Body of pancreas (tissue), 4 donors: ENCODE measurements at regions not wholly inside any gene's neighbourhood (a gene's known extent, or its start where the extent isn't known, plus 50 kb on each side); places are given as distances from the start of the nearest gene placed in this dataset.

Experiments
- CTCF ChIP-seq, 7 experiments: fragments of 450-650 bp in 4 of 7; fragments of 200-600 bp in 3 of 7; sonication (generic) in 3 of 7; IDR thresholded peaks; one replicate each; pipeline ENCODE4 v1.5.1; 2016 to 2019; ENCODE audit warnings: antibody characterized with exemption in 7 of 7
- POLR2A ChIP-seq, 3 donors: fragments of 450-650 bp; IDR thresholded peaks; one replicate each; pipeline ENCODE4 v1.6.1; 2016; ENCODE audit warnings: antibody characterized with exemption in 3 of 3, mild to moderate bottlenecking in 2 of 3

- TF ChIP-seq CTCF (IDR thresholded peaks at IDR 0.05), result no peak
- no peak for TF ChIP-seq POLR2A (IDR thresholded peaks at IDR 0.05)
Measured at GRCh38 chr2:103364177-103364576, 602.3 kb downstream of the TMEM182 start.
